Islet precursor cell (in vitro differentiated cells): ENCODE measurements at regions not wholly inside any gene's neighbourhood (a gene's known extent, or its start where the extent isn't known, plus 50 kb on each side); places are given as distances from the start of the nearest gene placed in this dataset.

Experiments used
- DNase-seq: peaks from one replicate; pipeline ENCODE4 v3.0.0-alpha.2; 2018

DNA sequence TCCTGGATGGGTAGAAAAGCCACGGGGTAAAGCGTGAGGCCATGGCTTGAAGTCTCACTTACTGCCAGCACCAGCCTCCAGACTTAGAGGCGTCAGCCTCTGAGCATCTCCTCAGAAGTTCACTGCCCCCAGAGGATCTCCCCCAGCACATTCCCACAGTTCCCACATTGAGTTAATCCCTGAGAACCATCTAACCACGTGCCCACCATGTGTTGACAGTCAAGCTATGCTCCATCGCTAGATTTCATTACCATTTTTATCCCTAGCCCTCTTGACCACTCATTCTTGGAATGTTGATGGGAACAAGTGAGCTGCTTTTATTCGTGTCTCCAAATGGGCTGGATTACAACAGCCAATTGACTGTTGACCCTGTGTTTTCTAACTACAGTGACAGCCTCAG, 283.3 kb upstream of the IRX1 start:
- peak; percentile 29 for DNase-seq

DNA sequence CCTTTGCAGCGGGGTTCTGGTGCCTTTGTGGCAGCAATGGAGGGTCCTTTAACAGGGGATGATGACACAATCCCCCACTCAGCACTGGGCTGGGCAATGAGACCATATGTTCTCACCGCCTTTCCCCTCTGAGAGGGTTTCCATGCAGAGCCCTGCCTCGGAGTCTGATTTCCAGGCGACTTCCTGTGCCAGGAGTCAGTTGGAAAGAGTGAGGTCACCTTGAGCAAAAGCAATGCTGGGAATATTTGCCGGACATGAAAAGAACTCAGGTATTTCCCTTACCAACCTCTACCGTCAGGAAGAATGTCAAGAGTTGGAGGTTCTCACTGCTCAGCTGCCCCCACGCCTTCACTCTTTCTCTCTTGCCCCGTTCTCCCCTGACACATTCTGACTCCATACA, 284.2 kb upstream of the IRX1 start:
- DNase-seq: peak; percentile 30

DNA sequence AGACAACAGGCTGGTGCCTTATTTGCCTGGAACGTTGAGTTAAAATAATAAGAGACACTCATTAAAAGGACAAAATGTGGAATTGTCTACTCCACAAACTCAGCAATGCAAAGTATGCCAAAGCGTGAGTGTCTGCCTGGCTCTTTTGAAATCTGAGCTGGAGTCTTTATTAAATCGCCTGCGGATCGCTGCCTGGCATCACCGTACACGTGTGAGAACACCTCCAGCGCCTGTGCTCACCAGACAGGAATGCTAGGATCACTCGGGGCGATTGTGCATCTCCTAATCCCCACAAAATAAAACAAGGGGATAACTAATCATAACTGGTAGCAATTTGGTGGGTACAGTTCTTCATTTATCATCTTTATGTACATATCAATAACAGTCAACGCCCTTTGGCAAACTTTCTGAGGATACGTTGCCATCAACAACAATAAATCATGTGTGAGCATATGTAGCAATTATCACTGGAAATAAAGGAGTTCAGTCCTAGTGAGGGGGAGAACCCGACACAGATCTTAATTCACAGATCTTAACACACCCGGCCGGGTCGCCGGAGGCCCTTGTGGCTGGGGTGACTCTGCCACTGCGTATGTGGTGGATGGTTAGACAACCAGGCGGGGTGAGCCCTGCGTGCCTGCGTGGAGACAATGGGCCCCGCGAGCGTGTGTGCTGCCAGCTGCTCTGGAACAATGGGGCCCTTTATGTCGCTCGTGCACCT, 284.9 kb upstream of the IRX1 start:
- DNase-seq: peak; percentile 59

DNA sequence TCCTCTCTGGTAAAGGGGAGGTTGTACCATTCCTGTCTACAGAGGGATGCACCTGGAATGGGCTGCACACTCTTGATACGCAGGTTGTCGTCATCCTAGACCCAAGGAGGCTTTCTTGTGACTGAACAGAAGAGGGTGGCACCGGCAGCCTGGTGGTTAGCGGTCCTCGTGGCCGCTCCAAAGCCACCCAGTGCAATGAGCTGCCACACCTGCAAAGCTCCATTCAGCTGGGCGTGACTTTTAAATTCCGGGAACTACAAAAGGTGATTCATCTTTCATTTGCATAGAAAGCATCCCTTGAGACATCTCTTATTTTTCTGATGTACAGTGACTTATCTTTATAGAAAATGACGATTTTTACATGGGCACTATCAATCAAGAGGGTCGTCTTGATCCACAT, 286.1 kb upstream of the IRX1 start:
- DNase-seq: peak; percentile 22

DNA sequence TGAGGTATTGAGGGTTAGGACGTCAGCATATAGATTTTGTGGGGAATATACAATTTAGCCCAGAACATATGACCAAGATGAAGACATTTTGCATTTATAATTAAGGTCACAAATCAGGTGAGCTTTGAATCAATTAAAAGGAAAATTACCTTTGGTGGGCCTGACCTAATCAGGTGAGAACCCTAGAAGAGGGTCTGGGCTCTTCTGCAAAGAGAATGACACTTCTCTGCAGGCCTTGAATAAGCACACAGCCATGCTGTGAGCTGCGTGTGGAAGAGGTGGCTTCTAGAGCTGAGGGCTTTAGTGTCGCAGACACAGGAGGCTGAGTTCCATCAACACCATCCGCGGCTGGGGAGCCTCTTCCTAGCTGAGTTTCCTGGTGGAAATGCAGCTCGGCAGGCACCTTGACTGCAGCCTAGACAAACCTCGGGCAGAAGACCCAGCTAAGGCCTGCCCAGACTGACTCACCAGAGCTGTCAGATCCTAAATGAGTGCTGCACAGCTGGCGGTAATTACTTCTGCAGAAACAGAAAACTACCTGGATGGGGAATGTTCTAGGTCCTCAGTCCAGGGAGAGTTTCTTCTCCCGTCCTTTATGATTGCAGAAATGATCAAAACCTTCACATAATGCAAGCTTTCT, 287.5 kb upstream of the IRX1 start:
- DNase-seq: peak; percentile 53

DNA sequence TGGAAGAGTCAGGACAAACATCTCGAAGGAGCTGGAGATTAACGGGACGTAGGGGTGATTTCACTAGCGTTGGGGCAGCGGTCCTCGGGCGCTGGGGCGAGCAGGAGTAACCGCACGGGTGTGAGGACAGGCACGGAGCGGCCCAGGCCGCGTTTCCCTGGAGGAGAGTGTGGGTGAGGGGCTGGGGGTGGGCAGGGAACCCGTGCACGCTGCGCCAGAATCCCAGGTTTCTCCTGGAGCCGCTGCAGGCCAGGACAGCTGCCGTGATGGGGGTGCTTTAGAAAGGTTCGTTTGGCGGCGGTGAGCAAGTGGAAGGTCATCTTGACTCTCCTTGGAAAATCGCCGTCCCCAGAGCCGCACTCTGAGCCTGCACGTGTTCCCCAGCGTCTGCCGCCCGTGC, 290.2 kb upstream of the IRX1 start:
- DNase-seq: peak; percentile 39

DNA sequence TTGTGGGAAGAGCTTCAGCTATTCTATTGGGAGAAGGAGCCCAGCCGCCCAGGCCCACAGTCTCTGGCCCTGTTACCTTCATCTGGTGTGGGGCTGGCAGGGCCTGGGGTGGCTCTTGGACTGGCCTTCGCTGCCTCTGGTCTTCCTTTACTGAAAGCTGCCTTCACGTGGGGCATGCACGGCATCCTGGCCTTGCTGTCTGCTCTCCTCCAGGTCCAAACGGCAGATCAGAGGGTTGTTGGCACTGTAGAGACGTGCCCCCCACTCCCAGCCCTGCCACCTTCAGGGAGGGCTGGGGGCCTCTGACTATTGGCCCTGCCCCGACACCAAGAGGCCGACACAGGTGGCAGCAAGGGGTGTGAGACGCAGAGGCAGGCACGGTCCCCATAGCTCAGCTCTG, 291.3 kb upstream of the IRX1 start:
- peak; percentile 55 for DNase-seq

DNA sequence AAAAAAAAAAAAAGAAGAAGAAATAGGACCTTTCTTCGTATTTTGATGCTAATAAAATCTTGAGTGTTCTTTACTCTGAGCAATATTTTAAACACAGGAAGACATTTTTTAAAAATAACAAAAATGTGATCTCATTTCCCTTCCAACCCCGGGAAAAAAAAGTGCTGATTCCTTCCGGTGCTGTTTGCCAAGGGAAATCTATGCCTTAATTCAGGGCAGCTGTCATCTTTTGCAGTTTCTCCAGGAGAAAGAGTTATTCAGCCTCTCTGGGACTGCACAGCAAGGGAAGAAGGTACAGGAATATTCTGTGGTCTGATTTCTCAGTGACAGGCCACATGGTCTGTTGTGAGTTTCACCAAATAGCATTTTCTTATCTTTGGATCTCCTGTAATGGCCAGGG, 291.9 kb upstream of the IRX1 start:
- DNase-seq: peak; percentile 41

DNA sequence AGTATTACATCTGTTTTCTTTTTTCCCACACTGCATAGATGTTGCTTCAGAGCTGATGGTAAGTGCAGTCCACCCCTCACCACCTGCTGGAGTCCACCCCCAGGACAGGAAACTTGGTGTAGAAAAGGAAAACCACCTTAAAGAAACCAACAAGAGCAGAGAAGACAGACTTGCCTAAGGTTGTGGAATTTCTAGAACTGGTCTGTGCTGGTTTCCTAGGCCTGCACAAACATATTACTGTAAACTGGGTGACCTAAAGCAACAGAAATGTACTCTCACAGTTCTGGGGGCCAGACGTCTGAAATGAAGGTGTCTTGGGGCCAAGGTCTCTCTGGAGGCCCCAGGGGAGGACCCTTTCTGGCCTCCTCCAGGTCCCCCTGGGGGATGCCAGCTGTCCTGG, 293.4 kb upstream of the IRX1 start:
- DNase-seq: peak; percentile 48

DNA sequence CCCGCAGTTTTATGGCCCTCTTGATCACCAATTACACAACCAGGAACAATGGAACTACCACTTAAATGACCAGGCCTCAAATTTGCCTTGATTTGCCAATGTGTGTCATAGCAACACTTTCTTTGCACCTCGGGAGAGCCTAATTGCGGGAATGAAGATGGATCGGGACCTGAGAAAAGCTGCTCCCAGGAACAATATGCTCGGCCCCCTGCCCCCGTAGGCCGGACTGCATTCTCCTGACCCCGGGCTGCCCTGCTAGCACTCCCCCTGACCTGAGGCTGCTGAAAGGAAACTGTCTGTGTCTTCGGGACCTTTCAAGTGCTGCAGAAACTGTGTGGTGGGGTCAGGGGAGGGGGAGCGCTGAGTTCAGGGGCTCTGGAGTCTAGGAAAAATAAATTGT, 294.3 kb upstream of the IRX1 start:
- DNase-seq: peak; percentile 50

DNA sequence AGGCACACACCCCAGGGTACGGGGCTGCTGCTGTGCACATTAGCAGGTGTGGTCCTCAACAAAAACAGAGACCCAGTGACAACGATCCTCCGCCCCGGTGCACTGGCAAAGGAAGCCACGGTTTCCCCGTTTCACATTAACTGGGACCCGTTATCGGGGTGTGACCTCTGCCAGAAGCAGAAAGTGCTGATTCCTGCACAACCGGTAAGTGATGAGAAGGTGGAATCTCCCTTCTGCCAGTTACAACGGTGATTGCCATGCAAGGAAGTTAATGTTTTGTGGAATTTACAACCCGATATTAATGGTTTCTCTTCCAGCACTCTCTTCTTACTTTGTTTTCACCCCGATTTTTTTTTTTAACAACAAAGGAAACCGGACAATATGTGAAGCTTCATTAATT, 294.9 kb upstream of the IRX1 start:
- peak; percentile 29 for DNase-seq

DNA sequence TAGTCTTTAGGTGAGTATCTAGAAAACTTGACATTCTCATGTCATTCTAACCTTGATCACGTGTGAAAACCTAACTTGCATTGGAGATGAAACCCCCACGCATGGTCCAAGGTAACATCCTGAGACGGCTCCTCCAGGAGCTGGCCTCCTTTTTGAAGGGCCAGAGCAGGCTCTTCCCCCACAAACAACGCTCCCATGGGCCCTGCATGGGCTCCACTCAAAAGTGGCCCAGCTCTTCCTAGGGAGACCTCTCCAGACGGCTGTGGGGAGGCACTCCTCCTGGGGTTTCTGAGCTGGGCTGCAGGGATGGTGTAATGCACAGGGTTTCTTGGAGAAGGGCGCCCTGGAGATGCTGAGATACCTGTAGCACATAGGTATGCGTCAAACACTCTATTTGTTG, 296.2 kb upstream of the IRX1 start:
- peak; percentile 26 for DNase-seq

DNA sequence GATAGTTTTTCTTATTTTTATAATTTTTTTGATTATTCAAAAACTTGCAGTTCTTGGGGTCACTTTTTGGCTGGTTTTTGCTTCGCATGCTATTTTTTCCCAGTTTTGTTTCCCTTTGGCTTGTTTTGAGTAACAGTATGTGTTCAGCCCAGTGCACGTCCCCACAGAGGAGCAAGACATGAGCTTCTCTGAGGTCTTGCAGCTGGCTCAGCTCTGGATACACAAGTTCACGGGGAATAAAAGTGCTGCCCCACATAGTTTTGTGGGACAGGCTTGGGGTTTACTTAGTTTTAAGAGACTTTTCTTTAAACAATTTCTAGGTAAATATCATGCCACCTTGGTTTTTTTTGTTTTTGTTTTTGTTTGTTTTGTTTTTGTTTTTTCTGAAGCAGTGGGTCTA, 297.8 kb upstream of the IRX1 start:
- no peak for DNase-seq

DNA sequence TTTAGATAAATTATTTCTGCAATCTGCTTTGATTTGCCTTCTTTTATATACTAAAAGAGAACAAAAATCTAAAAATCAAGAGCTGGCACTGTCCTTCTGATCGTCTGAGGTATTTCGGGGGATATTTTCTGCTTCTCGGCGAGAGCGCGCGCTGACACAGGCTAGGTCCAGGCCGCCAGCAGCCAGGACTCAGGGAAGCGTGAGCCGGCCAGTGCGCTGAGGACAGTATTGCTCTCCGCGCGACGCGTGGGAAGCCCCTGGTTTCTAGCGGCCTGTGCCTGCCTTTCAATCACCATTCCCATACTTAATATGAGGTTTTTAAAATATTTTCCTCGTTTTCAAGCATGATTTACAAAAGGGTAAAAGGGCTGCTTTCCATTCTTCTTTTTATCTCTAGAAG, 307.3 kb upstream of the IRX1 start:
- peak; percentile 2 for DNase-seq

DNA sequence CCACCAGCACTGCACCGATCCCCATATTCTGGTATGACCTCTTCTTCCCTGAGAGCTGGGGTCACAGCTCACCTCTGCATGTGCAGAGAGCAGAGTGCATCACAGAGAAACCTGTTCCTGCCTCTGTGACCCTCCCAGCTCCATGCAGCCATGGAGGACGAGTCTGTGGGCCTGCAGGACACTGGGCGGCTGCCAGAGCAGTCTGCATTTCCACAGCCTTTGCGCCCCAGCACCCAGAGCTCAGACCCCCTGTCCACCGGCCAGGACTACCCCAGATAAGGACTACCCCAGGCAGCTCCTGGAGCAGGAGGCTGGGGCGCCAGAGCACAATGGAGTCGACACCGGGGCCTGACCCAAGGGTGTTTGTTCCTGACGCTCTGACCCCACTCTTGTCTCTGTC, 308.1 kb upstream of the IRX1 start:
- DNase-seq: peak; percentile 46

DNA sequence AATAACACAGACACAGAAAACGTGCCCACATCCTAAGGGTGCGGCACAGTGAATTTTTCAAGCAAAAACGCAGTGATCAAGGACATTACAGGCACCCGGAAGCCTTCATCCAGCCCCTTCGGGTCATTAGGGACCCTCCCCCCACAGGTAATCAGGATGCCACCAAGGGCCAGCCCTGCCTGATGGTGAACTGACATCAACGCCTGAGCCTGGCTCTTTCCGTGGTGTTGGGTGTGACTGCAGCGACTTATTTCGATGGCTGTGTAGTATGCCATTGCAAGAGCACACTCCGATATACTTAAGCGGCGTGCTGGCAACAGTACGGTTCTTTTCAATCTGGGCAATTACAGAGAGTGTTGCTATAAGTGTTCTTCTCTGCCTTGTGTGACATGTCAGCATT, 310.0 kb upstream of the IRX1 start:
- peak; percentile 23 for DNase-seq

DNA sequence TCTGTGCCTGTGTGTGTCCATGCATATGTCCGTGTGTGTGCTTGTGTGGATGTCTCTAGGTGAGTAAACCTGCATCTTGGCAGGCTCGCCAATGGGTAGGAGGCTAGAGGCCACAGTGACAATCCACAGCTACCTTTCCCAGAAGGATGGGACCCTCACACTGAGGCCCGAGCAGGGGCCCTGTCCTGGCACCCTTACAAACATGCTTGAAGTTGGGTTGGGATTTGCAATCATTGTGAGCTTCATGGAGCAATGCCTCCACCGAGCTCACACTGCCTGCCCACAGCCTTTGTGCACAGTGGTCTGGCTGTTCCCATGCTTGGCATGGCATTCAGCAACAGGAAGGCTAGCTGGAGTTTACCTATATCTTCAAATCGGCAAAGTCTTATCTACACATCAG, 311.1 kb upstream of the IRX1 start:
- DNase-seq: no peak

DNA sequence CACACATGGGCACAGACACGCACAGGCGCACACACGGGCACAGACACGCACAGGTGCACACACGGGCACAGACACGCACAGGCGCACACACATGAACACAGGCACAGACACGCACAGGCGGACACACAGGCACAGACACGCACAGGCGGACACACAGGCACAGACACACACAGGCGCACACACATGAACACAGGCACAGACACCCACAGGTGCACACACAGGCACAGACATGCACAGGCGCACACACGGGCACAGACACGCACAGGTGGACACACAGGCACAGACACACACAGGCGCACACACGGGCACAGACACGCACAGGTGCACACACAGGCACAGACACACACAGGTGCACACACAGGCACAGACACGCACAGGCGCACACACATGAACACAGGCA, 312.8 kb upstream of the IRX1 start:
- peak; percentile 28 for DNase-seq

DNA sequence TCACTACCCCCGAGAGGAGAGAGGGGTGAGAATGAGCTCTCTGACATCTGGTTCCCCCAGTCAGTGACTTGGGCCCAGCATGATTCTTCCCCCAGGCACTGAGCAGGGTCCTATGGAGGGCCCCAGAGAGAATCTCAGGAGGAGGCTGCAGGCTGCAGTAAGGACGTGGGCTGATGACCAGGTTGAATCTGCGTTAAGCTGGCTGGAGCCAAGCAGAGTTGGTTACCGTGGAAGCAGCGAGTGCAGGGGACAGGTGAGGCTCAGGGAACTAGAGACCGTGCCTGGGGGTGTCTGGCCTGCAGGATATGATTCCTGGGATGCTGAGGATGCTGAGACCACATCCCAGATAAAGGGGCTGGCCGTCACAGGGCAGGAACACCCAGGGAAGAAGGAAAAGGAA, 314.3 kb upstream of the IRX1 start:
- DNase-seq: peak; percentile 35

DNA sequence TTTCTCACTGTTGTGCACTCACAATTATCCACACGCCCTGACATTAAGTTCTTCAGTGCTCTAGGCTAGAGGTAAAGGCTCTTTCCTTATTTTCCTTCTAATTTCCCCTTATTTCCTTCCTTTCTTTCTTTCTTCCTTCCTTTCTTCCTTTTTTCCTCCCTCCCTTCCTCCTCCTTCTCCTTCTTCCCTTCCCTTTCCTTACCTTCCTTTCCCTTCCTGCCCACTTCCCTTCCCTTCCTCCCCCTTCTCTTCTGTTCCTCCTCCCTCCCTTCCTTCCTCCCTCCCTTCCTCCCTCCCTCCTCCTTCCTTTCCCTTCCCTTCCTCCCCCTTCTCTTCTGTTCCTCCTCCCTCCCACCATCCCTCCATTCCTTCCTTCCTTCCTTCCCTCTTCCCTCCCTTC, 317.0 kb upstream of the IRX1 start:
- no peak for DNase-seq

DNA sequence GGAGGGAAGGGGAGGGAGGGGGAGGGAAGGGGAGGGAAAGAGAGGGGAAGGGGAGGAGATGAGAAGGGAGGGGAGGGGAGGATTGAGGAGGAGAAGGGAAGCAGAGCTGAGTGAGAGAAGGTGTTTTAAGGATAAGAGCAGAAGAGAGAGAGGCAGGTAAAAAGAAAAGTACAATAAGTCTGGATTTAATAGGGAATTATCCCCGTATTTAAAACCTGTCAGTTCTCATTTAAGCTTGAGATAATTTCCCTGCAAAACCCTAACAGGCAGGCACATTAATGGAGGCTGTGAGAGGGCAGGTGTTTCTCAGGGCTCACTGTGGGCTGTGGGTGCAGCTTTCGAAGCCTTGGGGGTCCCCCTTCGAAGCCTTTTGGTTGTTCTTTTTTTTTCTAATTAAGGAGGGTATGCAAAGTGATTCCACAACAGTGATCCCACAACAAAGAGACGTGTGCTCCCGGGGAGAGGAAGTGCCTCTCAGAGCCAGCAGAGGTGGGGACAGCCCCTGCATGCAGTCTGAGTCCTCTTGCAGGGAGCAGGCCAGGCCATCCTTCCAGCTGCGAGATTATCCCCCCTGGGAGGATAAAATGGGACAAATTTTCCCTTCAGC, 317.9 kb upstream of the IRX1 start:
- DNase-seq: peak; percentile 28

DNA sequence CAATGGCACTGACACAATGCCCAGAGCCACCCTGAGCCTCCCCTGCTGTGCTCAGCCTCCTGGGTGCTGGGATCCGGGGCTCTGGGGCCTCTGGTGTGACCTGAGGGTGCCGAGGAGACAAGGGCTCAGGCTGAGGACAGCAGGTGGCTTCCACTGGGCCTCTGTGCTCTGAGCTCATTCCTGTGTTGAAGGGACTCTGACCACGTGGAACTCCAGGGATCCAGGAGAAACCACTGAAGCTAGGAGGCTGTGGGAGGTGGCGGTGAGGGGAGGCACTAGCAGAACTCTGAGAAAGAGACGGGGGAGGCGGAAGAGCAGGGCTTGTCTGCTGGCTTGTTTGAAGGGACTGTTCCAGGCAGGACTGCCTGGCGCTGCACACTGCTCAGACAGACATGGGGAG, 318.7 kb upstream of the IRX1 start:
- peak; percentile 45 for DNase-seq

DNA sequence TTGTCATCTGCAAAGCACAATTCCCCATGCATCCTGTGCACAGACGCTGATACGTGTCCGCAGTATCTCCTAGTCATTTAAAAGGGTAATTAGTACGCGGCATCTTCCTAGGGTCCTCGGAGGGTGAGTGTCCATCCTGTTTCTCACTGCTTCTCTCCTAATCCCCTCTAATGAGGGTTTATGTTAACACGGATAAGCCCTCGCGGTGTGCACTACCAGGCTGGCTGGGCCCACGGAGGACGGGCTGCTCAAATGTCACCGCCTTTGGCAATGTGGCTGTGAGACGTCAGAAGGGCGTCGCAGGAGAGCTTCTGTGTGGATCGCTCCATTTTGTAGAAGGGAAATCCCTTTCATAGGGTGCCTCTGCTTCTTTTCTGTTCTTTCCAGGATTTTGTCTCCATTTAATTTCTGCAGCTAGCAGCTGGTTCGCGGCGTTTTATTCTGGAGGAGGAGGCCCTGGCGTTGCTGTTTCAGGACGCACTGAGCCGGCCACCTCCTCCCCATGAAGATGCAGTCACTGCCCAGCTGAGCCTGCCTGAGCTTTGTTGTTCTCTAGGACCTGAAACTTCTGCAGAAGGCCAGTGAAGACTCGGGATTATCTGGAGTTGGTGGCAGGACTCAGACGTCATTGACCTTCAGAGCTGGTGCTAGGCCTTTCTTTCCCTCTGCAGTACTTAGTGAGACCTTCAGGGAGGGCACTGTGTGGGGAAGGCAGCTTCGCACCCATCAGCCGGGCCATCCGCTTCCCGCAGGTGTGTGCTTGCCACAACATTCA, 326.1 kb upstream of the IRX1 start:
- DNase-seq: no peak
